Esophagus muscularis mucosa (tissue), 3 donors: ENCODE measurements at regions not wholly inside any gene's neighbourhood (a gene's known extent, or its start where the extent isn't known, plus 50 kb on each side); places are given as distances from the start of the nearest gene placed in this dataset.

Experiments used
- CTCF ChIP-seq, 3 experiments: fragments of 200-600 bp in 2 of 3; fragments of 450-650 bp in 1 of 3; sonication (generic) in 2 of 3; IDR thresholded peaks; one replicate each; pipeline ENCODE4 v1.5.1; 2017 to 2019; ENCODE audit warnings: antibody characterized with exemption in 3 of 3, mild to moderate bottlenecking in 2 of 3, moderate library complexity in 1 of 3
- POLR2A ChIP-seq: fragments of 450-650 bp; IDR thresholded peaks from one replicate; pipeline ENCODE4 v1.6.1; 2017; ENCODE audit warnings: antibody characterized with exemption, moderate library complexity, mild to moderate bottlenecking, low read depth
- POLR2AphosphoS5 ChIP-seq, 2 donors: sonication (generic); formaldehyde crosslinking; IDR thresholded peaks; one replicate each; pipeline ENCODE4 v1.6.1; 2017; ENCODE audit warnings: antibody characterized with exemption in 2 of 2

- no peak for TF ChIP-seq CTCF (IDR thresholded peaks at IDR 0.05)
- no peak for TF ChIP-seq POLR2AphosphoS5 (IDR thresholded peaks at IDR 0.05)
- TF ChIP-seq POLR2A: no peak
Measured at GRCh38 chr6:144582939-144583613, 297.9 kb downstream of the UTRN start.
